ENCODE measurements at regions not wholly inside any gene's neighbourhood (a gene's known extent, or its start where the extent isn't known, plus 50 kb on each side); places are given as distances from the start of the nearest gene placed in this dataset.
A peak's percentile ranks its signal among the peaks of the same experiment; 100 is the strongest.
"Not testable (repeated sequence)": the region's sequence is repeated elsewhere in the genome, so short reads cannot be mapped to it uniquely, and the experiment has no call there.

- peaks cover 2% of the 10 kb centered on the region for H3K36me3 Mint-ChIP-seq (ENCODE audit: low read depth)
- peaks cover 7% of the 10 kb centered on the region for H3K9me3 Mint-ChIP-seq (ENCODE audit: low read depth)
- peak overlapping the region; percentile 39 for H3K27ac Mint-ChIP-seq (ENCODE audit: unreplicated experiment)
- DNase-seq (ENCODE audit: low spot score), result no peak
- no peak overlapping the region for H3K4me3 Mint-ChIP-seq (ENCODE audit: unreplicated experiment)
- H3K4me1 Mint-ChIP-seq (ENCODE audit: low read depth), result peaks cover 39% of the 10 kb centered on the region
- no peaks in the 10 kb centered on the region for H3K27me3 Mint-ChIP-seq (ENCODE audit: low read depth)
- TF ChIP-seq, protein P1, sequence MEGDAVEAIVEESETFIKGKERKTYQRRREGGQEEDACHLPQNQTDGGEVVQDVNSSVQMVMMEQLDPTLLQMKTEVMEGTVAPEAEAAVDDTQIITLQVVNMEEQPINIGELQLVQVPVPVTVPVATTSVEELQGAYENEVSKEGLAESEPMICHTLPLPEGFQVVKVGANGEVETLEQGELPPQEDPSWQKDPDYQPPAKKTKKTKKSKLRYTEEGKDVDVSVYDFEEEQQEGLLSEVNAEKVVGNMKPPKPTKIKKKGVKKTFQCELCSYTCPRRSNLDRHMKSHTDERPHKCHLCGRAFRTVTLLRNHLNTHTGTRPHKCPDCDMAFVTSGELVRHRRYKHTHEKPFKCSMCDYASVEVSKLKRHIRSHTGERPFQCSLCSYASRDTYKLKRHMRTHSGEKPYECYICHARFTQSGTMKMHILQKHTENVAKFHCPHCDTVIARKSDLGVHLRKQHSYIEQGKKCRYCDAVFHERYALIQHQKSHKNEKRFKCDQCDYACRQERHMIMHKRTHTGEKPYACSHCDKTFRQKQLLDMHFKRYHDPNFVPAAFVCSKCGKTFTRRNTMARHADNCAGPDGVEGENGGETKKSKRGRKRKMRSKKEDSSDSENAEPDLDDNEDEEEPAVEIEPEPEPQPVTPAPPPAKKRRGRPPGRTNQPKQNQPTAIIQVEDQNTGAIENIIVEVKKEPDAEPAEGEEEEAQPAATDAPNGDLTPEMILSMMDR (IDR thresholded peaks at IDR 0.05), result no peak
Observed at GRCh38 chr2:224099861-224100643, 61.0 kb upstream of the SERPINE2 start.

DNA sequence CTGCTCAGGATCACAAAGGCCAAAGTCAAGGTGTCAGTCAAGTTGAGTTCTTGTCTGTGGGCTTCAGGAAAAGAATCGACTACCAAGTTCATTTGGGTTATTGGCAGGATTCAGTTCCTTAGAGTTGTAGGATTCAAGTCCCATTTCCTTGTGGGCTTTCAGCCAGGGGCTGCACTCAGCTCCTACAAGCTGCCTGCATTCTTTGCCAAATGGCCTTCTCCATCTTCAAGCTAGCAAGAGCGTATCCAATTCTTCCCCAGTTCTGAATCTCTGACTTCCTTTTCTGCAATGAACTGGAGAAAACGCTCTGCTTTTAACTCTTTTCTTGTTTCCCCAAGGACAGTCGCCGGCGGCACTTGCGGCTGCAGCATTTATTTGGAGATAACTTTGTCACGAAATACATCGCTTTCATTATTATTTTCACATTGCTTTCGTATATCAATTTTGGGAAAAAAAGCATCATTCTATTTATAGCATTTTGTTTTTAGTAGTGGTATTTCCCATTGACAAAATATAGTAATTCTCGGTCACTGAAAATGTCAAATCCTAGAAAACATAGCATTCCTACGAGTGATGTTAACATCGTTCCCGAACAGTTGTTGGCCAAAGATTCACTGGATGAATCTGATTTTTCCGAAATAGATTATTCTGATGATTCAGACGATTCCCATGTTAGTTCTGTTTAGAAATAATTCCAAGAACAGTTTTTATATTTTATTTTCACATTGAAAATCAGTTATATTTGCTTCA, 59.6 kb upstream of the SERPINE2 start:
- H3K4me3 Mint-ChIP-seq (ENCODE audit: unreplicated experiment), result no peak overlapping the region
- TF ChIP-seq, protein P1 (IDR thresholded peaks at IDR 0.05), result no peak
- peaks cover 2% of the 10 kb centered on the region for H3K36me3 Mint-ChIP-seq (ENCODE audit: low read depth)
- no peak overlapping the region for H3K27ac Mint-ChIP-seq (ENCODE audit: unreplicated experiment)
- peaks cover 7% of the 10 kb centered on the region for H3K9me3 Mint-ChIP-seq (ENCODE audit: low read depth)
- peaks cover 36% of the 10 kb centered on the region for H3K4me1 Mint-ChIP-seq (ENCODE audit: low read depth)
- no peak for DNase-seq (ENCODE audit: low spot score)
- H3K27me3 Mint-ChIP-seq (ENCODE audit: low read depth), result no peaks in the 10 kb centered on the region

GRCh38 chr2:224094413-224094812, 55.3 kb upstream of the SERPINE2 start:
- no peak for DNase-seq (ENCODE audit: low spot score)
- peaks cover 7% of the 10 kb centered on the region for H3K9me3 Mint-ChIP-seq (ENCODE audit: low read depth)
- peaks cover 2% of the 10 kb centered on the region for H3K36me3 Mint-ChIP-seq (ENCODE audit: low read depth)
- TF ChIP-seq, protein P1 (IDR thresholded peaks at IDR 0.05), result no peak
- no peak overlapping the region for H3K4me3 Mint-ChIP-seq (ENCODE audit: unreplicated experiment)
- no peak overlapping the region for H3K27ac Mint-ChIP-seq (ENCODE audit: unreplicated experiment)
- no peaks in the 10 kb centered on the region for H3K4me1 Mint-ChIP-seq (ENCODE audit: low read depth)
- H3K27me3 Mint-ChIP-seq (ENCODE audit: low read depth), result no peaks in the 10 kb centered on the region

GRCh38 chr2:224091671-224092070, 52.6 kb upstream of the SERPINE2 start:
- not testable (repeated sequence) for H3K27ac Mint-ChIP-seq (ENCODE audit: unreplicated experiment); H3K9me3 Mint-ChIP-seq (ENCODE audit: low read depth); H3K27me3 Mint-ChIP-seq (ENCODE audit: low read depth); H3K4me3 Mint-ChIP-seq (ENCODE audit: unreplicated experiment); H3K4me1 Mint-ChIP-seq (ENCODE audit: low read depth); DNase-seq (ENCODE audit: low spot score); H3K36me3 Mint-ChIP-seq (ENCODE audit: low read depth)

GRCh38 chr2:224089606-224090005, 50.5 kb upstream of the SERPINE2 start:
- H3K4me3 Mint-ChIP-seq (ENCODE audit: unreplicated experiment); DNase-seq (ENCODE audit: low spot score); H3K27ac Mint-ChIP-seq (ENCODE audit: unreplicated experiment); H3K9me3 Mint-ChIP-seq (ENCODE audit: low read depth); H3K36me3 Mint-ChIP-seq (ENCODE audit: low read depth); H3K27me3 Mint-ChIP-seq (ENCODE audit: low read depth): not testable (repeated sequence)
- peaks cover 14% of the 10 kb centered on the region for H3K4me1 Mint-ChIP-seq (ENCODE audit: low read depth)
